ENCODE measurements at regions not wholly inside any gene's neighbourhood (a gene's known extent, or its start where the extent isn't known, plus 50 kb on each side); places are given as distances from the start of the nearest gene placed in this dataset.

DNA sequence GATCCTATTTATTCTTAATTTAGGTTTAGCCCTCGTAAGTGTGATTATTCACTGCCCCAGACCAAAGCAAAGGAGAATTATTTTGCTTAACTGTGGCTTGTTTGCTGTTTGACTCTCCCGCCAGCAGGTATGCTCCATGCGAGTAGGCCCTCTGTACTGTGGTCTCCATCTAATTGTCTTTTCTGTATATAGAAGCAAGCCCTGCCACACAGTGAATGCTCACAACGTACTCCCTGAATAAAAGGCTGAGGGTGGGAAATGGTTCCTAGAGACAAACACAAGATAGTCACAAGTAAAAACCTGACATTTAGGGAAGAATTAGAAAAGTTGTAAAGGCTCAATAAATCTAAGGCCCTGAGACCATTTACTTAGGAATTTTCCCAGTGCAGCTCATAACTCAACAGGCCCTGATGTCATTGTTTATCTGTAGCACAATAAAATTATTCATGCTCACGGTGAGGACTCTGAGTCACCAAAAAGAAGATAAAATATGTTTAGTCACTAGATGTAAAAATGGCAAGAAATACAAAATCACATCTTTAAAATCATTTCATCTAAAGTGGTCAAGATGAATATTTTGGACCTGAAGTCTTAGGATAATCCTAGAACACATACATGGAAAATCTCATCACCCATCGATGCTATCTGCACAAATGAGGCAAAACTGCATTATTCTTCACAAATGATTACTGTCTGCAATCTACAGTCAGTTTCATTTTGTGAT lies 473.2 kb downstream of the ENC1 start:
- Histone ChIP-seq H3K9ac (ENCODE audit: low read length) (no peak overlapping the region), H3K9me3 (ENCODE audit: low read length) (no peaks in the 10 kb centered on the region), H4K20me1 (ENCODE audit: insufficient read depth) (no peaks in the 10 kb centered on the region), H3K36me3 (ENCODE audit: insufficient read depth, low read length) (no peaks in the 10 kb centered on the region), H3F3A (ENCODE audit: insufficient read depth, low read length, poor library complexity, severe bottlenecking) (no peaks in the 10 kb centered on the region), H3K79me2 (replicated peaks; ENCODE audit: insufficient read depth, low read length) (no peaks in the 10 kb centered on the region), H3K27me3 (ENCODE audit: insufficient read depth, low read depth, low read length) (no peaks in the 10 kb centered on the region), H3K4me2 (ENCODE audit: low read length) (no peak overlapping the region), H3K27ac (ENCODE audit: low read length) (no peak overlapping the region), H2AFZ (ENCODE audit: low read depth, low read length) (no peak overlapping the region), H3K4me3 (ENCODE audit: low read length) (no peak overlapping the region), H3K9me2 (ENCODE audit: insufficient read depth, low read length) (no peaks in the 10 kb centered on the region)
- TF ChIP-seq RAD21 (conservative IDR thresholded peaks at IDR 0.05) (no peak), EP300 (conservative IDR thresholded peaks at IDR 0.05; ENCODE audit: poor library complexity, severe bottlenecking) (no peak), MXI1 (conservative IDR thresholded peaks at IDR 0.05; ENCODE audit: poor library complexity, severe bottlenecking) (no peak), REST (IDR thresholded peaks at IDR 0.05; ENCODE audit: borderline replicate concordance) (no peak), CTCF (IDR thresholded peaks at IDR 0.05; ENCODE audit: poor library complexity, severe bottlenecking) (no peak)

- H3K4me2 ChIP-seq (ENCODE audit: low read length), result no peak overlapping the region
- H3K9me2 ChIP-seq (ENCODE audit: insufficient read depth, low read length), result no peaks in the 10 kb centered on the region
- H3K9ac ChIP-seq (ENCODE audit: low read length), result no peak overlapping the region
- no peak overlapping the region for H2AFZ ChIP-seq (ENCODE audit: low read depth, low read length)
- no peaks in the 10 kb centered on the region for H3K9me3 ChIP-seq (ENCODE audit: low read length)
- no peaks in the 10 kb centered on the region for H3F3A ChIP-seq (ENCODE audit: insufficient read depth, low read length, poor library complexity, severe bottlenecking)
- H3K79me2 ChIP-seq (replicated peaks; ENCODE audit: insufficient read depth, low read length), result no peaks in the 10 kb centered on the region
- no peaks in the 10 kb centered on the region for H4K20me1 ChIP-seq (ENCODE audit: insufficient read depth)
- H3K27ac ChIP-seq (ENCODE audit: low read length), result no peak overlapping the region
- no peak overlapping the region for H3K4me3 ChIP-seq (ENCODE audit: low read length)
- no peaks in the 10 kb centered on the region for H3K36me3 ChIP-seq (ENCODE audit: insufficient read depth, low read length)
- H3K27me3 ChIP-seq (ENCODE audit: insufficient read depth, low read depth, low read length), result no peaks in the 10 kb centered on the region
- TF ChIP-seq EP300 (conservative IDR thresholded peaks at IDR 0.05; ENCODE audit: poor library complexity, severe bottlenecking), result no peak
- TF ChIP-seq MXI1 (conservative IDR thresholded peaks at IDR 0.05; ENCODE audit: poor library complexity, severe bottlenecking), result no peak
- TF ChIP-seq POLR2AphosphoS5 (IDR thresholded peaks at IDR 0.05), result no peak
- TF ChIP-seq REST (IDR thresholded peaks at IDR 0.05; ENCODE audit: borderline replicate concordance), result no peak
- TF ChIP-seq EZH2 (IDR thresholded peaks at IDR 0.05; ENCODE audit: borderline replicate concordance, insufficient read depth, low read length, poor library complexity, severe bottlenecking), result no peak
- no peak for TF ChIP-seq CTCF (IDR thresholded peaks at IDR 0.05; ENCODE audit: poor library complexity, severe bottlenecking)
- no peak for TF ChIP-seq SMC3 (conservative IDR thresholded peaks at IDR 0.05; ENCODE audit: poor library complexity)
- TF ChIP-seq TAF1 (IDR thresholded peaks at IDR 0.05; ENCODE audit: low read depth), result no peak
- TF ChIP-seq RAD21 (conservative IDR thresholded peaks at IDR 0.05), result no peak
Observed at GRCh38 chr5:74166064-74166463, 474.5 kb downstream of the ENC1 start.
